Pancreas (tissue), 10 donors: ENCODE measurements at regions not wholly inside any gene's neighbourhood (a gene's known extent, or its start where the extent isn't known, plus 50 kb on each side); places are given as distances from the start of the nearest gene placed in this dataset.

Experiments used
- ATAC-seq, 4 donors: fragments of 200-7000 bp; cut with Tn5 transposase; one replicate each; pipeline versions ENCODE4 v1.8.0 to v1.9.1; 2020; ENCODE audit warnings: mild to moderate bottlenecking in 4 of 4, moderate library complexity in 4 of 4
- DNase-seq, 6 donors: peaks; one replicate each; pipeline ENCODE4 v3.0.0-alpha.2; 2020
- FAIRE-seq: peaks from 2 replicates; lab custom pipeline; 2012; peaks lifted over from hg19 to GRCh38; lab: Jason Lieb, UNC
- H3K27ac ChIP-seq, 4 donors: fragments of 200-600 bp; sonication (generic); 1 replicate in 3 of 4; 2 replicates in 1 of 4; pipeline versions ENCODE4 v1.5.0 to v1.8.0; 2020
- H3K27me3 ChIP-seq, 4 donors: fragments of 200-600 bp; one replicate each; pipeline ENCODE4 v1.8.0; 2021
- H3K36me3 ChIP-seq, 3 donors: fragments of 200-600 bp; sonication (generic) in 1 of 3; one replicate each; pipeline versions ENCODE4 v1.5.0 to v1.8.0; 2020 to 2021
- H3K4me1 ChIP-seq, 3 donors: fragments of 200-600 bp; one replicate each; pipeline ENCODE4 v1.8.0; 2021
- H3K4me3 ChIP-seq, 4 donors: fragments of 200-600 bp; sonication (generic) in 2 of 4; one replicate each; pipeline versions ENCODE4 v1.5.0 to v1.8.0; 2020 to 2021
- H3K9me3 ChIP-seq, 4 donors: fragments of 200-600 bp; one replicate each; pipeline ENCODE4 v1.8.0; 2021
- CTCF ChIP-seq, 4 donors: fragments of 200-600 bp; sonication (generic) in 3 of 4; IDR thresholded peaks; one replicate each; pipeline versions ENCODE4 v1.5.0 to v1.8.0; 2021; ENCODE audit warnings: antibody characterized with exemption in 4 of 4
- WGBS, 2 donors: extraction: QIAGEN DNeasy Blood & Tissue Kit; methylation state at CpG; one replicate each; pipeline ENCODE4 v1.1.7; 2013; 5-methylcytosine and 5-hydroxymethylcytosine counted together
- intact Hi-C, 3 donors: fragments of 100-400 bp; cut with DNase I; formaldehyde crosslinking; loops; one replicate each; pipeline versions ENCODE4 v1.11.1 to v1.14.2; 2022
- donor health status: healthy with polysubstance abuse.
- donor health status: DM: no; HTN: no; CAD: no; lungs with moderate emphysema.
- donor health status: DM: no; HTN: no; CAD: no.
- donor health status: control.
- donor health status: control.
- donor health status: Bipolar disorder and iron deficiency.
- donor health status: DM: yes; HTN: yes; CAD: no.
- donor health status: DM: no; HTN: no; CAD: no.
- donor health status: DM: no; HTN: no; CAD: no.
- donor health status: DM: yes; HTN: yes; CAD: no.

DNA sequence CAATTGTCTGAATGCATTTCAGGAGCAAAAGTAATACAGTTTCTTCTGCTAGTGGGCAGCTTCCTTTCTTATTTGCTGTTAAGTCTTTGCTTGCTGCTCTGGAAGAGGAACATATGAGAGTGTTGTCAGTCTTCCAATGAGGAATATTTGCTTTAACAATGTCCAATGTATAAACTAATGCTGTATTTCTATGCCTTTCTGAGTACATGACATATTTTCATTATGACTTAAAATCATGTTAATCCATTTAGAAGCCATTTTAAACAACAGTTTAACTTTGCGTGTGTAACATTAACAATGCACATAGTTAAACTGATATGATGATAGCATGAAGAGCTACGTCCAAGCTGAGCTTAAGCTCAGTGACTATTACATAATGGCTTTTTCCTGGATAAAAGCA is 933.4 kb upstream of the GHITM start:
- Histone ChIP-seq H3K36me3 (no peaks in the 10 kb centered on the region), H3K27me3 (no peaks in the 10 kb centered on the region), H3K4me1 (no peaks in the 10 kb centered on the region), H3K27ac (no peak overlapping the region), H3K4me3 (no peak overlapping the region), H3K9me3 (no peaks in the 10 kb centered on the region)
- TF ChIP-seq CTCF (IDR thresholded peaks at IDR 0.05) = no peak
- FAIRE-seq (no peak), DNase-seq (no peak), ATAC-seq (no peak)
- intact Hi-C loops = no loop called here
- WGBS, 2 donors = 55 to 67% methylated on average over 2 of the region's 2 CpGs

DNA sequence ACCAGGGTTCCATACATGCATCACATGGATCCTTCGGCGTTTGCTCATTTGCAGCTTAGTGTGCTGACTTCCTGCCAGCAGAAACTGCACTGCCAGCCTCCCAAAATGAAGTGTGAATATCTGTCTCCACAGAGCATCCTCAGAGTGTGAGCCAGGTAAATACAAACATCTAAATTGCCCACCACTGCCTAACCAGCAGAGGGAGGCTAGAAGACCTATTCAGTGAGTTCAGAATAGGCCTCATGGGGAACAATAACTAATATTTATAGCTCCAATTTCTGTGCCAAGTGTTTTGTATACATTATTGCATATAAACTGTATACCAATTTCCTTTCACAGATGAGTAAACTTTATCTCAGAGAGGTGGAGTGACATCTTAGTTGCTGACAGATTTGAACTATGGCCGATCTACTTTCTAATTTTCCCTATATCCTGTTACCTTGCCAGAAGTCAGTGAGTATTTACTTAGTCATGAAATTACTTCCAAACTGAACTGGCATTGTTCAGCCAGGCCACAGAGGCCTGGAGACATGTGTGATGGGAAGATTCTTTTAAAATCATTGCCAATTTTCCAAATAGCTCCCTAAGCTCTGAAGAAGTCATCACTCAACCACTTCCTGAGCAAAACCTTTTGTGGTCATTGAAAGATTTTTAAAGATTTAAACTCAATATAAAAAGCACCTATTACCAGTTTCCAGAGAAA is 926.5 kb upstream of the GHITM start:
- no peaks in the 10 kb centered on the region for H3K27me3 ChIP-seq
- no peaks in the 10 kb centered on the region for H3K4me1 ChIP-seq
- no peak for DNase-seq
- WGBS, 2 donors = 63 to 82% methylated on average over 3 of the region's 3 CpGs
- intact Hi-C loops = no loop called here
- H3K36me3 ChIP-seq = no peaks in the 10 kb centered on the region
- no peak overlapping the region for H3K27ac ChIP-seq
- TF ChIP-seq CTCF (IDR thresholded peaks at IDR 0.05) = no peak
- ATAC-seq = no peak
- H3K9me3 ChIP-seq = no peaks in the 10 kb centered on the region
- FAIRE-seq = no peak
- no peak overlapping the region for H3K4me3 ChIP-seq

DNA sequence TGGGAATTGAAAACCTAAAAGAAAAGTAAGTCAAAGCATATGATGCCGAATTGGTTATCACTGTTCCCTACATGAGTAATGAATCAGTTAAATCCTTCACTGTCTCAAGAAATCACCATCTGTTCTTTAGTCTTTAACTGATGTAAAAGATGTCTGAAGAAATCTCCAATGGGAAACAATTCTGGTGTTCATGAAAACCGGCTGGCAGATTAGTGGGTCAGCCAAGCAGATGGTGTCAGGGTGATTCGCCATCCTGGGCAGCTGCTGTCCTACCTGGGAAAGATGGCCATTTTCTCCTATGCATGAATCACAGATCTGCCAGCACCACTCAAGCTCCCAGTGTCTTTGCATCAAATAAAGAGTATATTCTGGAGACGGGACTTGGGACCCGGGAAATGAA is 925.2 kb upstream of the GHITM start:
- Histone ChIP-seq H3K27ac (no peak overlapping the region), H3K27me3 (no peaks in the 10 kb centered on the region), H3K4me1 (no peaks in the 10 kb centered on the region), H3K4me3 (no peak overlapping the region), H3K9me3 (no peaks in the 10 kb centered on the region), H3K36me3 (no peaks in the 10 kb centered on the region)
- TF ChIP-seq CTCF (IDR thresholded peaks at IDR 0.05) = no peak
- ATAC-seq (no peak), DNase-seq (no peak), FAIRE-seq (no peak)
- WGBS, 2 donors = 74 to 86% methylated on average over 5 of the region's 5 CpGs
- intact Hi-C loops = no loop called here

DNA sequence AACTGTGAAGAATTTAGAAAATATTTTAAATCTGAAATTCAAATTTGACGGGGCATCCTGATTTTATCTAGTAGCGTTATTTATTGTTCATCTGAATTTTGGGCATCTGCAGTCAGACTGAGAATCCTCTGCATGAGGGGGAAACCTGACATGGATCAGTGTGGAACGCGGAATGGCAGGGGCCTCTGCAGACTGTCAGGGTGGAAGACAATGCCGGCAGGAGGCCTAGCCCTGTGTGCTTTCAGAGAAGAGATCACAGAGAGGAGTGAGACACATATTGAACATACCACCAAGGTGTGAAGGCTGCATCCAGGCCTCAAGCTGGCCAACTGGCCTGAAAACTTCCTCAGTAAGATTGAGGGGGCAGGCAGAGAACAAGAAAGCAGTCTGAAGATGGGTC is 921.1 kb upstream of the GHITM start:
- H3K36me3 ChIP-seq = no peaks in the 10 kb centered on the region
- no peak for FAIRE-seq
- no peak for DNase-seq
- H3K27me3 ChIP-seq = no peaks in the 10 kb centered on the region
- WGBS, 2 donors = 78 to 84% methylated on average over 5 of the region's 5 CpGs
- intact Hi-C loops = no loop called here
- no peak overlapping the region for H3K4me3 ChIP-seq
- no peak overlapping the region for H3K27ac ChIP-seq
- no peaks in the 10 kb centered on the region for H3K9me3 ChIP-seq
- TF ChIP-seq CTCF (IDR thresholded peaks at IDR 0.05) = no peak
- no peak for ATAC-seq
- no peaks in the 10 kb centered on the region for H3K4me1 ChIP-seq

GRCh38 chr10:83222300-83222699 is 917.0 kb upstream of the GHITM start:
- no peak for DNase-seq
- ATAC-seq = no peak
- no peaks in the 10 kb centered on the region for H3K36me3 ChIP-seq
- FAIRE-seq = no peak
- no peak overlapping the region for H3K27ac ChIP-seq
- no peaks in the 10 kb centered on the region for H3K9me3 ChIP-seq
- intact Hi-C loops = no loop called here
- 71 to 86% methylated on average over 6 of the region's 6 CpGs for WGBS, 2 donors
- no peak for TF ChIP-seq CTCF (IDR thresholded peaks at IDR 0.05)
- no peaks in the 10 kb centered on the region for H3K27me3 ChIP-seq
- no peak overlapping the region for H3K4me3 ChIP-seq
- H3K4me1 ChIP-seq = no peaks in the 10 kb centered on the region
